ENCODE measurements at regions not wholly inside any gene's neighbourhood (a gene's known extent, or its start where the extent isn't known, plus 50 kb on each side); places are given as distances from the start of the nearest gene placed in this dataset.

- no peaks in the 10 kb centered on the region for H3K36me3 ChIP-seq (ENCODE audit: insufficient read depth in 1 of 2, low read depth in 1 of 2)
- no peak for TF ChIP-seq CTCF (IDR thresholded peaks at IDR 0.05)
- H3K4me1 ChIP-seq, result no peaks in the 10 kb centered on the region
- no peak for DNase-seq
- H3K27ac ChIP-seq, result no peak overlapping the region
- intact Hi-C loops (cut with DNase I), result no loop called here
- H3K9me3 ChIP-seq, result no peaks in the 10 kb centered on the region
- ATAC-seq, result no peak
- 74 to 83% (median 76%) methylated on average over 4 of the region's 4 CpGs for WGBS, 3 donors
- H3K27me3 ChIP-seq (ENCODE audit: insufficient read depth in 3 of 3, low read length in 2 of 3), result no peaks in the 10 kb centered on the region
- no peak overlapping the region for H3K4me3 ChIP-seq
Observed at GRCh38 chr1:48114596-48115382, 107.7 kb upstream of the SLC5A9 start.

DNA sequence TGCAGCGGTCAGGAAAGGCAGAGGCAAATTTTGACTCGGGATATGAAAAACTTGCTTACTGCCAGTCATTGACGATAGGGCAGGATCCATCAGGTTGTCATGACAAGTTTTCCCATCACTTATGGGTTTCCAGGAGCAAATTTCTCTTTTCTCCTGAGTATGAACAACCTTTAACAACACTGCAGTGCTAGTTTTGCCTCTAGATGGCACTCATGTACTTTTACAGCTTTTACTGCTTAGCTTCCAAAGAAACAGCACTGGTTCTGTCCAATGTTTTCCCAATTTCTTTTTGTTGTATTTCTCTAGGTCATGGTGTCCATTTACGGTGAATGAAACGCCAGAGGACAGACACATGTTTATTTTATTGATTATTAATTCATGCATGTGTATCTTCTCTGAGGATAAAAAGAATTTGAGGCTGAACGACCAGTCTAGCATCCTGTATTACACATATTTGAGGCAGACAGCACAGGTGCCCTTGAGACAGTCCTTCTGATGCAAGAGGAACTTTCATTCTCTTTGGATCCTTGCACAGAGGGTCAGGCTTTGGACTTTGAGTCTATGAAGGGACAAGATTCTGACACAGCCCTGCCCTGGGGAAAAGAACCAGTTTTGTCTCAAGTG lies 112.3 kb upstream of the TRABD2B start:
- no peaks in the 10 kb centered on the region for H3K27me3 ChIP-seq (ENCODE audit: insufficient read depth in 3 of 3, low read length in 2 of 3)
- intact Hi-C loops (cut with DNase I), result loop anchor here (2.0 to 10.0 kb wide), 4 partner anchors 93 to 388 kb away; no protein-coding TSS in a partner anchor
- peak; percentile 71 for TF ChIP-seq CTCF (IDR thresholded peaks at IDR 0.05)
- no peaks in the 10 kb centered on the region for H3K4me1 ChIP-seq
- no peaks in the 10 kb centered on the region for H3K36me3 ChIP-seq (ENCODE audit: insufficient read depth in 1 of 2, low read depth in 1 of 2)
- H3K4me3 ChIP-seq, result no peak overlapping the region
- 14 to 21% (median 14%) methylated on average over 6 of the region's 6 CpGs for WGBS, 3 donors
- H3K27ac ChIP-seq, result no peak overlapping the region
- DNase-seq (no peak), ATAC-seq (peak in 1 of 4 donors; percentile 63)
- no peaks in the 10 kb centered on the region for H3K9me3 ChIP-seq

DNA sequence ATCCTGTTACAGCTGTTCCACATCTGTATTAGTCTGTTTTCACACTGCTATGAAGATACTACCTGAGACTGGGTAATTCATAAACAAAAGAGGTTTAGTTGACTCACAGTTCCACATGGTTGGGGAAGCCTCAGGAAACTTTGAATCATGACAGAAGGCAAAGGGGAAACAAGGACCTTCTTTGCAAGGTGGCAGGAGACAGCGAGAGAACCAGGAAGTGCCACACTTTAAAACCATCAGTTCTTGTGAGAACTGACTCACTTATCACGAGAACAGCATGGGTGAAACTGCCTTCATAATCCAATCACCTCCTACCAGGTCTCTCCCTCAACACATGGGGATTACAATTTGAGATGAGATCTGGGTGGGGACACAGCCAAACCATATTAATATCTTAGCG lies 110.3 kb upstream of the TRABD2B start:
- TF ChIP-seq CTCF (IDR thresholded peaks at IDR 0.05), result no peak
- 69 to 76% (median 74%) methylated on average over 3 of the region's 3 CpGs for WGBS, 3 donors
- ATAC-seq (no peak), DNase-seq (no peak)
- no peaks in the 10 kb centered on the region for H3K27me3 ChIP-seq (ENCODE audit: insufficient read depth in 3 of 3, low read length in 2 of 3)
- H3K9me3 ChIP-seq, result no peaks in the 10 kb centered on the region
- H3K27ac ChIP-seq, result no peak overlapping the region
- no peak overlapping the region for H3K4me3 ChIP-seq
- intact Hi-C loops (cut with DNase I), result loop anchor here (5.0 to 10.0 kb wide), 3 partner anchors 95 to 390 kb away; no protein-coding TSS in a partner anchor
- H3K36me3 ChIP-seq (ENCODE audit: insufficient read depth in 1 of 2, low read depth in 1 of 2), result no peaks in the 10 kb centered on the region
- H3K4me1 ChIP-seq, result no peaks in the 10 kb centered on the region

GRCh38 chr1:48106049-48106448 lies 108.9 kb upstream of the TRABD2B start:
- H3K36me3 ChIP-seq (ENCODE audit: insufficient read depth in 1 of 2, low read depth in 1 of 2), result no peaks in the 10 kb centered on the region
- no peaks in the 10 kb centered on the region for H3K9me3 ChIP-seq
- no peak for ATAC-seq
- H3K27ac ChIP-seq, result no peak overlapping the region
- no peak for DNase-seq
- no peak for TF ChIP-seq CTCF (IDR thresholded peaks at IDR 0.05)
- H3K4me3 ChIP-seq, result no peak overlapping the region
- intact Hi-C loops (cut with DNase I), result loop anchor here (5.0 to 10.0 kb wide), 3 partner anchors 96 to 391 kb away; no protein-coding TSS in a partner anchor
- no peaks in the 10 kb centered on the region for H3K27me3 ChIP-seq (ENCODE audit: insufficient read depth in 3 of 3, low read length in 2 of 3)
- no peaks in the 10 kb centered on the region for H3K4me1 ChIP-seq
- WGBS, 3 donors, result 95 to 97% (median 96%) methylated on average over 2 of the region's 2 CpGs

Data from psoas muscle (tissue), 7 donors.